ENCODE measurements at regions not wholly inside any gene's neighbourhood (a gene's known extent, or its start where the extent isn't known, plus 50 kb on each side); places are given as distances from the start of the nearest gene placed in this dataset.

DNA sequence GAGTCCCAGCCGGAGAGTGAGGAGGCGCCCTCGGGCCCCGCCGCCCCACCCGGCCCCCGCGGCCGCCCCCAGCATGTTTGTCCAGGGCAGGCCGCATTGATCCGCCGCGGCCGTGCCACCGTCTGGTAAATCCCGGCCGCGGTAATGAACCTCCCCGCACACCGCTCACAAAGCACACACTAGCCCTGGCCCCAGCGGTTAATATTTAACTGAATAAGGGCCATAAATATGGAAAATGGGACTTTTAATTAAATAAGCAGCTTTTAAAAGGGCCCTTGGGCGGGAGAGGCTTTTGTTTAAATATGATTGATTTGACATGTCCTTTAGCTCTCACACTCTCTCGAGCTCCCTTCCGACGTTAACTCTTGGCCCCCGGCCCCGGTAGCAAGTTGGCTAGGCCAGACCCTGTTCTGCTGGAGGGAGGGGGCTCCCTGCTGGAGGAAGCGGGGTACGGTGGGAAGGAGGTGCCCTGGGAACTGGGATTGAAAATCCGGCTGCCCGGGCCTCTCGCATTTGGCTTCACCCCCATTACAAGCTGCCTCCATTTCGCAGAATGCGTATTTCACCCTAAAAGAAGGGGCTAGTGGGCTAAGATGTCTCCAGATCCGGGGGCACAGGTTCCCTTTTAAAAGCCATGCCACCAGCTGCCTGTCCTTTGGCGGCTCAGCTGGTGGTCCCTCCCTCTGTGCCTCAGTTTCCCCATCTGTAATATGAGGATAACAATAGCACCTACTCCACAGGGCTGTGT lies 199.8 kb downstream of the RBM19 start:
- TF ChIP-seq, protein P1, sequence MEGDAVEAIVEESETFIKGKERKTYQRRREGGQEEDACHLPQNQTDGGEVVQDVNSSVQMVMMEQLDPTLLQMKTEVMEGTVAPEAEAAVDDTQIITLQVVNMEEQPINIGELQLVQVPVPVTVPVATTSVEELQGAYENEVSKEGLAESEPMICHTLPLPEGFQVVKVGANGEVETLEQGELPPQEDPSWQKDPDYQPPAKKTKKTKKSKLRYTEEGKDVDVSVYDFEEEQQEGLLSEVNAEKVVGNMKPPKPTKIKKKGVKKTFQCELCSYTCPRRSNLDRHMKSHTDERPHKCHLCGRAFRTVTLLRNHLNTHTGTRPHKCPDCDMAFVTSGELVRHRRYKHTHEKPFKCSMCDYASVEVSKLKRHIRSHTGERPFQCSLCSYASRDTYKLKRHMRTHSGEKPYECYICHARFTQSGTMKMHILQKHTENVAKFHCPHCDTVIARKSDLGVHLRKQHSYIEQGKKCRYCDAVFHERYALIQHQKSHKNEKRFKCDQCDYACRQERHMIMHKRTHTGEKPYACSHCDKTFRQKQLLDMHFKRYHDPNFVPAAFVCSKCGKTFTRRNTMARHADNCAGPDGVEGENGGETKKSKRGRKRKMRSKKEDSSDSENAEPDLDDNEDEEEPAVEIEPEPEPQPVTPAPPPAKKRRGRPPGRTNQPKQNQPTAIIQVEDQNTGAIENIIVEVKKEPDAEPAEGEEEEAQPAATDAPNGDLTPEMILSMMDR (IDR thresholded peaks at IDR 0.05; ENCODE audit: low read depth, low read length, missing control alignments): no peak
- no peak for DNase-seq (ENCODE audit: extremely low read depth, low read depth)
- H3K4me3 ChIP-seq (replicated peaks; ENCODE audit: low read depth, low read length): no peak overlapping the region

DNA sequence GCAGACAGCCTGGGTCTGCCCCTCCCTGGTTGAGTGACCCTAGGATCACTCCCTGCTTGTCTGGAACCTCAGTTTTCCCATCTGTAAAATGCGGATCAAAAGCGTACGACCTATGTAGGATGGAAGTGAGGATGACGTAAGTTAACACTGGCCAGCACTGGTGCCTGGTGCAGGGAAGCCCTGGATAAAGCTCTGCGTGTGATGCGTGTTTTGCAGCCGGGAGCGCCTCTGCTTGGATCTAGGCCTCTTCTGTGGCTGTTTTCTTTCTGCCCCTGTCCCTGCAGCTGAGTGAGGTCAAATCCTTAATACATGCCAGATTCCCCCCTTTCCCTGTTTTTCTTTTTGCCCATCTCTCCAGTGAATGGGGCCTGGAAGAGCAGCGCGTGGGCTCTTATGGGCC lies 201.5 kb downstream of the RBM19 start:
- DNase-seq (ENCODE audit: extremely low read depth, low read depth): no peak
- TF ChIP-seq, protein P1 (IDR thresholded peaks at IDR 0.05; ENCODE audit: low read depth, low read length, missing control alignments): no peak
- H3K4me3 ChIP-seq (replicated peaks; ENCODE audit: low read depth, low read length): no peak overlapping the region

DNA sequence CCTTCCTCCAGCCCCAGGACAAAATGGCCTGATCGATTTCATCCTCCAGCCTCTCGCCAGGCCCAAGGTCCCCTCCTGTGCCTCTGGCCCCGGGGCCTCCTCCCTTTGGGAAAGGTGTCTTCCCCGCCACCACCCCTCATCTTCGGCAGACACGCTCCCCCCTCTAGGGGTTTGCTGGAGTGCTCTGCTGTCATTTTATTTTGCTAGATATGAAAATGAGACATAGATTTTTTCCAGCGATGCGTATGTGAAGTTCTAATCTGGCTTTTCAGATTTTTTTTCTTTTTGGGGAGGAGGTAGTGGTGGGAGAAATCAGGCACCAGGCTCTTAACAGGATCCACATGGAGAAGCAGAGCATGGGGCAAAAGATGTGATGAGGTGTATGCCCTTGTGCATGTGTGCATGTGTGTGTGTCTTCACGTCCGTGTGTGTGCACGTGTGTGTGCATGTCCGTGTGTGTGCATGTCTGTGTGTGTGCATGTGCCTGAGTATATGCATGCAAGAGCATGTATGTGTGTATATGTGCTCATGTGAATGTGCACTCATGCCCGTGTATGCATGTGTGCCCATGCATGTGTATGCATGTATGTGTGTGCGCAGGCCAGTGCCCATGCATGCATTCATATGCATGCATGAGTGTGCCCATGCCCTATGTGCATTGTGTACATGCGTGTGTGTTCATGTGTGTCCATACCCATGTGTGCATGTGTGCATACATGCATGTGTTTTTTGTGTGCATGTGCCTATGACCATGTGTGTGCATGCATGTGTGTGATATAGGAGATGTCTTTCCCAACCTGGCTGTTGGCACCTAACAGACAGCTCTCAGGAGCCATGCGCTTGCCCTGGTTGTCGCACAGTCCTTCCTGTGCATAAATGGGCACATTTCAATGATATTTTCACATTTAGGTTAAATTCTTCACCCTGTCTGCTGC lies 203.0 kb downstream of the RBM19 start:
- H3K4me3 ChIP-seq (replicated peaks; ENCODE audit: low read depth, low read length): no peak overlapping the region
- no peak for DNase-seq (ENCODE audit: extremely low read depth, low read depth)
- TF ChIP-seq, protein P1 (IDR thresholded peaks at IDR 0.05; ENCODE audit: low read depth, low read length, missing control alignments): no peak

DNA sequence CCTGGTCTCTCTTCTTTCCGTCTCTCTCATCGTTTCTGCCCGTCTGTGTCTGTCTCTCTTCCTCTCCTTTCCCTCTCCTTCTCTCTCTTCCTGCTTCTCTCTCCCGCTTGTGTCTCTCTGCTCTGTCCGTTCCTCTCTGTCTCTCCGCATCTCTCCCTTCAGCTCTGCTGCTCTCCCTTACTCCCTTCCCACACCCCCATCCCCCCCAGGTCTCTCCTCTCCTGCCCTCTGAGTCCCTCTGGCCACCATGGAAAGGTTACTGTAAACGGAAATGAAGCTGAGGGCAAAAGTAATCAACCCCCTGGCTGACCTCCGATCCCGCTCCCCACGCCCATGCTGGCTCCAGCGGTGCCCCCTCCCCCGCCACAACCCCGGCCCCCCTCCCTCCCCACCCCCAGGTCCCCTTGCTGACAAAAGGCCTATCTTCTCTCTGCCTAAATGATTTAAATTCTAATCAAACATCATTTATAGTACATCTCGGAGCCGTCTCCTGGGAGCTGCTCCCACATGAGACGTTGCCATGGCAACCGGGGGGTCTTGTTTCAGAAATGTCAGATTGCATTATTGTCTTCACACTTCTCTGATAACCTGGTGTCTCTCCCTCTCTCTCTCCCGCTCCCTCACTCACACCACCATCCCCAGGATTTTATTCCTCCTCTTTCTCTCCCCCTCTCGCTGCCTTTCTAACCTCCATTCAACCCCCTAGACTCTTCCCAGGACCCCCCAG lies 203.8 kb downstream of the RBM19 start:
- no peak for DNase-seq (ENCODE audit: extremely low read depth, low read depth)
- H3K4me3 ChIP-seq (replicated peaks; ENCODE audit: low read depth, low read length): no peak overlapping the region
- TF ChIP-seq, protein P1 (IDR thresholded peaks at IDR 0.05; ENCODE audit: low read depth, low read length, missing control alignments): no peak

DNA sequence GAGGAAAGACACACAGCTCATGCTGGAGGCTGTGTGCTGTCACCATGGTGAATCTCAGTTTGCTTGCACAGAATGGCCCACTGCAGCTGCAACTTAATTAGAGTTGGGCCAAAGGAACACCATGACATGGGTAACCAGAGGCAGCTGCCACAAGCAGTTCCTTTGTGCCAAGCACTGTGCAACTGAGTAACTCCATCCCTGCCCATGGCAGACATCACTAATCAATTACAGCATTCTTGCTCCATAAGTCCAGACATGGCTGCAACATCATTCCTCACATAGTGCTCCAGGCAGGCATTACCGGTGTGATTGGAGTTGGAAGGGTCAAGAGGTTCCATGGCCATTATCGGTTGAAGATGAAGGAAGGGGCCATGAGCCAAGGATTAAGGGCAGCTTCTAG lies 207.0 kb downstream of the RBM19 start:
- TF ChIP-seq, protein P1 (IDR thresholded peaks at IDR 0.05; ENCODE audit: low read depth, low read length, missing control alignments): no peak
- DNase-seq (ENCODE audit: extremely low read depth, low read depth): no peak
- no peak overlapping the region for H3K4me3 ChIP-seq (replicated peaks; ENCODE audit: low read depth, low read length)

DNA sequence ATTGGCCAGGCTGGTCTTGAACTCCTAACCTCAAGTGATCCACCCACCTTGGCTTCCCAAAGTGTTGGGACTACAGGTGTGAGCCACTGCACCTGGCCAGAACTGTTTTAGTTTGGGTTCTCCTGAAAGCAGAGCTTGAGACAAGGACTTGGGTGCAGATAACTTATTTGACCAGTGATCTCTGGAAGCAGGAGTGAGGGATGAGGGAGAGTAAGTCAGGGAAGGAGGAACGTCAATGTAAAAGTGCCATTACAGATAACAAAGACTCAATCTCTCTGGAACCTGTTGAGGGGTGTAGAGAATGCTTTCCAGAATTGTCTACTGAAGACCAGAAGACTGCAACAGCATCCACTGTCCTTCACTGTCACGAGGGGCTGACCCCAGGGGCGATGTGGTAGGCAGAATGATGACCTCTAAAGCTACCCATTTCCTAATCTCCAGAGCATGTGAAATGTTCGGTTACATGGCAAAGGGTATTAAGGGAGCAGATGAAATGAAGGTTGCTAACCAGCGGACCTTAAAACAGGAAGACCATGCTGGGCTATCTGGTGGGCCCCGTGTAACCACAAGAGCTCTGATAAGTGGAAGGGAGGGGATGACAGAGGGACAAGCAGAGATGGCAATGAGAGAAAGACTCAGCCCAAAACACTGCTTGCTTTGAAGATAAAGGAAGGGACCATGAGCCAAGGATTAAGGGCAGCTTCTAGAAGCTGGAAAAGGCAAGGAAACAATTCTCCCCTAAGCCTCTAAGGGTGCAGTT lies 207.8 kb downstream of the RBM19 start:
- TF ChIP-seq, protein P1 (IDR thresholded peaks at IDR 0.05; ENCODE audit: low read depth, low read length, missing control alignments): no peak
- no peak for DNase-seq (ENCODE audit: extremely low read depth, low read depth)
- H3K4me3 ChIP-seq (replicated peaks; ENCODE audit: low read depth, low read length): no peak overlapping the region
